Astrocyte (in vitro differentiated cells and primary cell): ENCODE measurements at regions not wholly inside any gene's neighbourhood (a gene's known extent, or its start where the extent isn't known, plus 50 kb on each side); places are given as distances from the start of the nearest gene placed in this dataset.
"Not testable (repeated sequence)": the region's sequence is repeated elsewhere in the genome, so short reads cannot be mapped to it uniquely, and the experiment has no call there.

Experiments used
- DNase-seq: peaks from one replicate; pipeline ENCODE4 v3.0.0-alpha.2; 2010; ENCODE audit warnings: low read depth
- FAIRE-seq: peaks from 2 replicates; lab custom pipeline; 2011; peaks lifted over from hg19 to GRCh38; lab: Jason Lieb, UNC
- H2AFZ ChIP-seq: 2 replicates; pipeline ENCODE4 v1.6.0; 2012; ENCODE audit warnings: low read depth, low read length, inconsistent platforms
- H3K27ac ChIP-seq: 2 replicates; pipeline ENCODE4 v1.5.1; 2011; ENCODE audit warnings: low read depth, low read length, inconsistent platforms
- H3K27me3 ChIP-seq: 2 replicates; pipeline ENCODE4 v1.6.0; 2011; ENCODE audit warnings: low read length, inconsistent platforms; ENCODE audit not compliant: insufficient read depth
- H3K36me3 ChIP-seq: 2 replicates; pipeline ENCODE4 v1.5.1; 2011; ENCODE audit warnings: low read length, inconsistent platforms; ENCODE audit not compliant: insufficient read depth
- H3K4me1 ChIP-seq: 2 replicates; pipeline ENCODE4 v1.5.1; 2011; ENCODE audit warnings: low read length, inconsistent platforms; ENCODE audit not compliant: insufficient read depth
- H3K4me2 ChIP-seq: 2 replicates; pipeline ENCODE4 v1.6.0; 2012; ENCODE audit warnings: low read length, inconsistent platforms
- H3K4me3 ChIP-seq: 2 replicates; pipeline ENCODE4 v1.5.1; 2011; ENCODE audit warnings: low read depth, mild to moderate bottlenecking, low read length, inconsistent platforms; ENCODE audit not compliant: insufficient read depth
- H3K79me2 ChIP-seq: 2 replicates; pipeline ENCODE4 v1.6.0; 2012; ENCODE audit warnings: mild to moderate bottlenecking, low read length, inconsistent platforms; ENCODE audit not compliant: insufficient read depth
- H3K9ac ChIP-seq: 2 replicates; pipeline ENCODE4 v1.6.0; 2012; ENCODE audit warnings: mild to moderate bottlenecking, low read length, inconsistent platforms
- H3K9me3 ChIP-seq: 2 replicates; pipeline ENCODE4 v1.5.1; 2012; ENCODE audit warnings: low read depth, mild to moderate bottlenecking, low read length, inconsistent platforms; ENCODE audit not compliant: insufficient read depth
- H4K20me1 ChIP-seq: 2 replicates; pipeline ENCODE4 v1.6.0; 2012; ENCODE audit warnings: low read length, inconsistent platforms; ENCODE audit not compliant: insufficient read depth
- H3K27ac Mint-ChIP-seq: one replicate; pipeline ENCODE4 v1.8.0; 2021; ENCODE audit warnings: mild to moderate bottlenecking, mixed read lengths; ENCODE audit not compliant: unreplicated experiment
- H3K27me3 Mint-ChIP-seq: one replicate; pipeline ENCODE4 v1.8.0; 2021; ENCODE audit warnings: low read depth, mixed read lengths; ENCODE audit not compliant: unreplicated experiment
- H3K36me3 Mint-ChIP-seq: one replicate; pipeline ENCODE4 v1.8.0; 2021; ENCODE audit warnings: low read depth, mixed read lengths; ENCODE audit not compliant: unreplicated experiment
- H3K4me1 Mint-ChIP-seq: one replicate; pipeline ENCODE4 v1.8.0; 2021; ENCODE audit warnings: low read depth, mixed read lengths; ENCODE audit not compliant: unreplicated experiment
- H3K4me3 Mint-ChIP-seq: one replicate; pipeline ENCODE4 v1.8.0; 2021; ENCODE audit warnings: mild to moderate bottlenecking, moderate library complexity, mixed read lengths; ENCODE audit not compliant: unreplicated experiment
- H3K9me3 Mint-ChIP-seq: one replicate; pipeline ENCODE4 v1.8.0; 2021; ENCODE audit warnings: mild to moderate bottlenecking, mixed read lengths; ENCODE audit not compliant: unreplicated experiment
- EZH2 ChIP-seq: IDR thresholded peaks from 2 replicates; pipeline ENCODE4 v1.6.1; 2012; ENCODE audit warnings: mild to moderate bottlenecking, low read length, inconsistent platforms; ENCODE audit not compliant: insufficient read depth
- TF ChIP-seq, protein P1 (sequence below): IDR thresholded peaks from 2 replicates; pipeline ENCODE4 v1.5.1; 2011; ENCODE audit warnings: low read depth, mild to moderate bottlenecking, inconsistent platforms, low read length, moderate library complexity; ENCODE audit not compliant: insufficient read depth

GRCh38 chr4:11663114-11663513, 234.4 kb upstream of the HS3ST1 start:
- no peaks in the 10 kb centered on the region for H3K9me3 ChIP-seq
- no peak overlapping the region for H2AFZ ChIP-seq
- H3K27ac Mint-ChIP-seq = no peak overlapping the region
- H3K27me3 Mint-ChIP-seq = peaks cover 2% of the 10 kb centered on the region
- FAIRE-seq = no peak
- H3K9me3 Mint-ChIP-seq = peaks cover 3% of the 10 kb centered on the region
- no peak overlapping the region for H3K9ac ChIP-seq
- H4K20me1 ChIP-seq = no peaks in the 10 kb centered on the region
- H3K27ac ChIP-seq = no peak overlapping the region
- H3K79me2 ChIP-seq = no peaks in the 10 kb centered on the region
- H3K4me1 ChIP-seq = no peaks in the 10 kb centered on the region
- DNase-seq = no peak
- H3K4me2 ChIP-seq = no peak overlapping the region
- TF ChIP-seq EZH2 = no peak
- TF ChIP-seq, protein P1, sequence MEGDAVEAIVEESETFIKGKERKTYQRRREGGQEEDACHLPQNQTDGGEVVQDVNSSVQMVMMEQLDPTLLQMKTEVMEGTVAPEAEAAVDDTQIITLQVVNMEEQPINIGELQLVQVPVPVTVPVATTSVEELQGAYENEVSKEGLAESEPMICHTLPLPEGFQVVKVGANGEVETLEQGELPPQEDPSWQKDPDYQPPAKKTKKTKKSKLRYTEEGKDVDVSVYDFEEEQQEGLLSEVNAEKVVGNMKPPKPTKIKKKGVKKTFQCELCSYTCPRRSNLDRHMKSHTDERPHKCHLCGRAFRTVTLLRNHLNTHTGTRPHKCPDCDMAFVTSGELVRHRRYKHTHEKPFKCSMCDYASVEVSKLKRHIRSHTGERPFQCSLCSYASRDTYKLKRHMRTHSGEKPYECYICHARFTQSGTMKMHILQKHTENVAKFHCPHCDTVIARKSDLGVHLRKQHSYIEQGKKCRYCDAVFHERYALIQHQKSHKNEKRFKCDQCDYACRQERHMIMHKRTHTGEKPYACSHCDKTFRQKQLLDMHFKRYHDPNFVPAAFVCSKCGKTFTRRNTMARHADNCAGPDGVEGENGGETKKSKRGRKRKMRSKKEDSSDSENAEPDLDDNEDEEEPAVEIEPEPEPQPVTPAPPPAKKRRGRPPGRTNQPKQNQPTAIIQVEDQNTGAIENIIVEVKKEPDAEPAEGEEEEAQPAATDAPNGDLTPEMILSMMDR = no peak
- H3K4me3 Mint-ChIP-seq = no peak overlapping the region
- H3K4me3 ChIP-seq = no peak overlapping the region
- H3K4me1 Mint-ChIP-seq = no peaks in the 10 kb centered on the region
- H3K36me3 ChIP-seq = no peaks in the 10 kb centered on the region
- H3K27me3 ChIP-seq = no peaks in the 10 kb centered on the region
- H3K36me3 Mint-ChIP-seq = peaks cover 3% of the 10 kb centered on the region

DNA sequence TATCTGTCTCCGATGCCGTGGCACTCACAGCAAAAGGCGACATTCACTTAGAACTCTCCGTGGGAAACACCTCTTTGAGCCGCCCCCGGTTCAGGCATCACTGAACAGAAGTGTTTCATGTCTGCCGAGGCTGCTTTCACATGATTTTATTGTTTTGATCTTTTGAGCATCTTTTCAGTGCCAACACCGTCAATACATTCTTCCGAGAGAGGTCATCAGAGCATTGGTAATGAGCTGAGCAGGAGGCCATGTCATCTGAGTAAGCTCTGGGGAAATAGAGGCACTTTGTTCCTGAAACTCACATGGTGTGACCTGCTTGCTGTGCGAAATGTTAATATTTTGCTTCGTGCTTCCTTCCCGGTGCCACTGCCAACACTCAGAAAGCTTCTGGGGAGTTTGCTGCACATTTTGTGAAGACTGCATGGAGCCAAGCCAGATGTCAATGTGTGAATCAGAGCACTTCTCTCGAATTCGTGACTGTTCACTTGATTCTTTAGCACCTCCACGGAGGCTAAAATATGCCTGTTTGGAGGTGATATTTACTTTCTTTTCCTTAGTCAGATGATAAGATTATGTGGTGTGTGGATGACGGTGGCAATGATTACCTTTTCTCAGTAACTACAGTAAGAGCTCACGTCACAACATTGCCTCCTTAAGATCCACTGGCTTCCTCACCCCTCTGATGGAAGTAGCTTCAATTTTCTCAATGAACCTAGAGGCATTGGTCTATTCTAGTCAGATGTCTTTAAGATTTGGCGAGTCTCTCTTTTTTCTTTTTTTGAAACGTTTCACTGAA, 222.3 kb upstream of the HS3ST1 start:
- no peaks in the 10 kb centered on the region for H3K9me3 ChIP-seq
- no peaks in the 10 kb centered on the region for H3K27me3 ChIP-seq
- H3K36me3 ChIP-seq = no peaks in the 10 kb centered on the region
- DNase-seq = peak; percentile 63
- TF ChIP-seq, protein P1 = no peak
- TF ChIP-seq EZH2 = no peak
- H3K79me2 ChIP-seq = no peaks in the 10 kb centered on the region
- Mint-ChIP-seq H3K27ac (no peak overlapping the region), H3K4me3 (no peak overlapping the region), H3K4me1 (no peaks in the 10 kb centered on the region), H3K9me3 (no peaks in the 10 kb centered on the region), H3K27me3 (no peaks in the 10 kb centered on the region), H3K36me3 (no peaks in the 10 kb centered on the region)
- peak overlapping the region; percentile 57 for H3K9ac ChIP-seq
- H4K20me1 ChIP-seq = no peaks in the 10 kb centered on the region
- peaks cover 9% of the 10 kb centered on the region for H3K4me1 ChIP-seq
- H3K4me2 ChIP-seq = peak overlapping the region; percentile 81
- no peak for FAIRE-seq
- H2AFZ ChIP-seq = peak overlapping the region; percentile 85
- H3K27ac ChIP-seq = peak overlapping the region; percentile 28
- peak overlapping the region; percentile 29 for H3K4me3 ChIP-seq

- H3K27me3 ChIP-seq = no peaks in the 10 kb centered on the region
- H4K20me1 ChIP-seq = no peaks in the 10 kb centered on the region
- H3K4me2 ChIP-seq = no peak overlapping the region
- TF ChIP-seq EZH2 = no peak
- TF ChIP-seq, protein P1 = no peak
- no peaks in the 10 kb centered on the region for H3K36me3 ChIP-seq
- H3K27ac ChIP-seq = no peak overlapping the region
- no peaks in the 10 kb centered on the region for H3K27me3 Mint-ChIP-seq
- H3K4me1 ChIP-seq = peaks cover 9% of the 10 kb centered on the region
- no peak for DNase-seq
- no peak overlapping the region for H3K27ac Mint-ChIP-seq
- no peak overlapping the region for H3K9ac ChIP-seq
- H3K4me1 Mint-ChIP-seq = peaks cover 2% of the 10 kb centered on the region
- H2AFZ ChIP-seq = no peak overlapping the region
- no peaks in the 10 kb centered on the region for H3K79me2 ChIP-seq
- H3K4me3 Mint-ChIP-seq = no peak overlapping the region
- FAIRE-seq = no peak
- H3K4me3 ChIP-seq = no peak overlapping the region
- no peaks in the 10 kb centered on the region for H3K36me3 Mint-ChIP-seq
- H3K9me3 ChIP-seq = no peaks in the 10 kb centered on the region
- peaks cover 5% of the 10 kb centered on the region for H3K9me3 Mint-ChIP-seq
These were observed 218.7 kb upstream of the HS3ST1 start for GRCh38 chr4:11647433-11647832.

DNA sequence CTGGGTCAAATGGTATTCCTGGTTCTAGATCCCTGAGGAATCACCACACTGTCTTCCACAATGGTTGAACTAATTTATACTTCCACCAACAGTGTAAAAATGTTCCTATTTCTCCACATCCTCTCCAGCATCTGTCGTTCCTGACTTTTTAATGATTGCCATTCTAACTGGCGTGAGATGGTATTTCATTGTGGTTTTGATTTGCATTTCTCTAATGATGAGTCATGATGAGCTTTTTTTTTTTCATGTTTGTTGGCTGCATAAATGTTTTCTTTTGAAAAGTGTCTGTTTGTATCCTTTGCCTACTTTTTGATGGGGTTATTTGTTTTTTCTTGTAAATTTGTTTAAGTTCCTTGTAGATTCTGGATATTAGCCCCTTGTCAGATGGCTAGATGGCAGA, 214.4 kb upstream of the HS3ST1 start:
- not testable (repeated sequence) for H3K4me1 Mint-ChIP-seq, H3K9me3 Mint-ChIP-seq, H4K20me1 ChIP-seq, H3K27ac Mint-ChIP-seq, H3K27me3 ChIP-seq, H3K27ac ChIP-seq, H3K9ac ChIP-seq, H3K4me3 ChIP-seq, H3K9me3 ChIP-seq, H3K4me3 Mint-ChIP-seq, H3K27me3 Mint-ChIP-seq, H3K79me2 ChIP-seq, FAIRE-seq, H3K36me3 ChIP-seq, H3K4me1 ChIP-seq, H2AFZ ChIP-seq, H3K4me2 ChIP-seq, H3K36me3 Mint-ChIP-seq
- DNase-seq = peak; percentile 22
